DMS 273 treated with DMSO at 0.1 percent for 48 hours (cell line): ENCODE measurements at regions not wholly inside any gene's neighbourhood (a gene's known extent, or its start where the extent isn't known, plus 50 kb on each side); places are given as distances from the start of the nearest gene placed in this dataset.
"Not testable (repeated sequence)": the region's sequence is repeated elsewhere in the genome, so short reads cannot be mapped to it uniquely, and the experiment has no call there.

Experiments used
- DNase-seq: peaks from one replicate; lab custom pipeline; 2025; lab: John Stamatoyannopoulos, UW

- no peak for DNase-seq
Observed at GRCh38 chr7:49611951-49612350, 161.5 kb upstream of the VWC2 start.

- no peak for DNase-seq
Observed at GRCh38 chr7:49613759-49614158, 159.7 kb upstream of the VWC2 start.

- DNase-seq: not testable (repeated sequence)
Observed at GRCh38 chr7:49614974-49615373, 158.5 kb upstream of the VWC2 start.

GRCh38 chr7:49618028-49618427 is 155.4 kb upstream of the VWC2 start:
- no peak for DNase-seq

GRCh38 chr7:49623943-49624342 is 149.5 kb upstream of the VWC2 start:
- DNase-seq: no peak

GRCh38 chr7:49624611-49625010 is 148.8 kb upstream of the VWC2 start:
- DNase-seq: no peak

GRCh38 chr7:49630513-49630912 is 142.9 kb upstream of the VWC2 start:
- no peak for DNase-seq

- DNase-seq: no peak
Observed at GRCh38 chr7:49631071-49631815, 142.2 kb upstream of the VWC2 start.

GRCh38 chr7:49631960-49632359 is 141.5 kb upstream of the VWC2 start:
- no peak for DNase-seq

- no peak for DNase-seq
Observed at GRCh38 chr7:49635800-49636199, 137.6 kb upstream of the VWC2 start.

GRCh38 chr7:49636400-49636799 is 137.0 kb upstream of the VWC2 start:
- DNase-seq: no peak

- DNase-seq: no peak
Observed at GRCh38 chr7:49638166-49638565, 135.3 kb upstream of the VWC2 start.

- DNase-seq: no peak
Observed at GRCh38 chr7:49639068-49639593, 134.3 kb upstream of the VWC2 start.

GRCh38 chr7:49639808-49640207 is 133.6 kb upstream of the VWC2 start:
- DNase-seq: no peak

GRCh38 chr7:49643321-49643720 is 130.1 kb upstream of the VWC2 start:
- no peak for DNase-seq

GRCh38 chr7:49643736-49644135 is 129.7 kb upstream of the VWC2 start:
- no peak for DNase-seq

- no peak for DNase-seq
Observed at GRCh38 chr7:49644396-49645166, 128.9 kb upstream of the VWC2 start.

GRCh38 chr7:49645296-49645695 is 128.1 kb upstream of the VWC2 start:
- DNase-seq: no peak

GRCh38 chr7:49660170-49660783 is 113.2 kb upstream of the VWC2 start:
- DNase-seq: no peak

- DNase-seq: no peak
Observed at GRCh38 chr7:49660976-49661375, 112.5 kb upstream of the VWC2 start.

GRCh38 chr7:49665963-49666362 is 107.5 kb upstream of the VWC2 start:
- DNase-seq: not testable (repeated sequence)

- no peak for DNase-seq
Observed at GRCh38 chr7:49666764-49667163, 106.7 kb upstream of the VWC2 start.

GRCh38 chr7:49669285-49669684 is 104.2 kb upstream of the VWC2 start:
- no peak for DNase-seq
